ENCODE measurements at regions not wholly inside any gene's neighbourhood (a gene's known extent, or its start where the extent isn't known, plus 50 kb on each side); places are given as distances from the start of the nearest gene placed in this dataset.

- no peak for TF ChIP-seq CTCF (IDR thresholded peaks at IDR 0.05)
- TF ChIP-seq POLR2A (IDR thresholded peaks at IDR 0.05): no peak
- TF ChIP-seq EP300 (IDR thresholded peaks at IDR 0.05): no peak
These were observed 158.1 kb upstream of the RFC3 start for GRCh38 chr13:33659894-33660293.
